ENCODE measurements at regions not wholly inside any gene's neighbourhood (a gene's known extent, or its start where the extent isn't known, plus 50 kb on each side); places are given as distances from the start of the nearest gene placed in this dataset.

DNA sequence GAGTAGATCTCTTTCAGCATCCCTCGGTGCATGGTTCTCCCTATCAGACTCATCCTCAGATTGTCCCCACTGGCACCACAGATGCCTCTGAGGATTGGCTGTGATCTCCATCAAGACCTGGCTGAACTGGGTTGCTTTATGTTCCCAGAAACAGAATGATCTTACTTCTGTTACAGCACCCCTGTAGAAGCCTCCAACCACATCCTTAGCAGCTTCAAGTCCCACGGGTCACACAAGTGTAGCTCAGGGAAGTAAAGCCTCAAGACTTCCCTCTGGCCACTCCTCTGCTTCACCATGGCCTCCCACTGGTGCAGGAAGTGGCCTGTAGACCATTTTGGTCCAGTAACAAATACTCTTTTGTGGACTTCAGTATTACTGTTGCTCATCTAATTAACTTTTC is 566.4 kb upstream of the SUCLG2 start:
- no peak for DNase-seq
- H3K4me1 ChIP-seq (ENCODE audit: insufficient read depth, low read length) = no peaks in the 10 kb centered on the region
- H3K9ac ChIP-seq (ENCODE audit: low read depth, low read length) = no peak overlapping the region
- H3K36me3 ChIP-seq (ENCODE audit: insufficient read depth, low read length) = no peaks in the 10 kb centered on the region
- H3K27me3 ChIP-seq (ENCODE audit: insufficient read depth, low read length, poor library complexity) = no peaks in the 10 kb centered on the region
- no peak overlapping the region for H3K4me3 ChIP-seq (ENCODE audit: low read depth in 1 of 2, low read length in 2 of 2)
- no peaks in the 10 kb centered on the region for H4K20me1 ChIP-seq (ENCODE audit: insufficient read depth, low read length)
- ATAC-seq (ENCODE audit: insufficient read depth, low read depth) = no peak
- H3K4me2 ChIP-seq (ENCODE audit: insufficient read depth, low read length) = no peak overlapping the region
- no peaks in the 10 kb centered on the region for H3K79me2 ChIP-seq (ENCODE audit: insufficient read depth, low read length)
- H3K9me3 ChIP-seq (ENCODE audit: insufficient read depth, low read length, severe bottlenecking) = no peaks in the 10 kb centered on the region
- H2AFZ ChIP-seq (ENCODE audit: low read depth, low read length) = no peak overlapping the region
- no peak for TF ChIP-seq EZH2 (IDR thresholded peaks at IDR 0.05; ENCODE audit: borderline replicate concordance, low read depth, low read length, severe bottlenecking)
- no peak for TF ChIP-seq CTCF (IDR thresholded peaks at IDR 0.05; ENCODE audit: borderline replicate concordance, extremely low read depth, low read length, poor library complexity, severe bottlenecking)
- no peak overlapping the region for H3K27ac ChIP-seq (ENCODE audit: low read length)

GRCh38 chr3:68211637-68212036 is 557.2 kb upstream of the SUCLG2 start:
- Histone ChIP-seq H4K20me1 (ENCODE audit: insufficient read depth, low read length) (no peaks in the 10 kb centered on the region), H3K9ac (ENCODE audit: low read depth, low read length) (no peak overlapping the region), H3K27me3 (ENCODE audit: insufficient read depth, low read length, poor library complexity) (no peaks in the 10 kb centered on the region), H3K4me1 (ENCODE audit: insufficient read depth, low read length) (no peaks in the 10 kb centered on the region), H2AFZ (ENCODE audit: low read depth, low read length) (no peak overlapping the region), H3K4me3 (ENCODE audit: low read depth in 1 of 2, low read length in 2 of 2) (no peak overlapping the region), H3K79me2 (ENCODE audit: insufficient read depth, low read length) (no peaks in the 10 kb centered on the region), H3K9me3 (ENCODE audit: insufficient read depth, low read length, severe bottlenecking) (no peaks in the 10 kb centered on the region), H3K36me3 (ENCODE audit: insufficient read depth, low read length) (no peaks in the 10 kb centered on the region), H3K4me2 (ENCODE audit: insufficient read depth, low read length) (no peak overlapping the region), H3K27ac (ENCODE audit: low read length) (no peak overlapping the region)
- ATAC-seq (ENCODE audit: insufficient read depth, low read depth) (no peak), DNase-seq (no peak)
- TF ChIP-seq EZH2 (IDR thresholded peaks at IDR 0.05; ENCODE audit: borderline replicate concordance, low read depth, low read length, severe bottlenecking) (no peak), CTCF (IDR thresholded peaks at IDR 0.05; ENCODE audit: borderline replicate concordance, extremely low read depth, low read length, poor library complexity, severe bottlenecking) (no peak)

DNA sequence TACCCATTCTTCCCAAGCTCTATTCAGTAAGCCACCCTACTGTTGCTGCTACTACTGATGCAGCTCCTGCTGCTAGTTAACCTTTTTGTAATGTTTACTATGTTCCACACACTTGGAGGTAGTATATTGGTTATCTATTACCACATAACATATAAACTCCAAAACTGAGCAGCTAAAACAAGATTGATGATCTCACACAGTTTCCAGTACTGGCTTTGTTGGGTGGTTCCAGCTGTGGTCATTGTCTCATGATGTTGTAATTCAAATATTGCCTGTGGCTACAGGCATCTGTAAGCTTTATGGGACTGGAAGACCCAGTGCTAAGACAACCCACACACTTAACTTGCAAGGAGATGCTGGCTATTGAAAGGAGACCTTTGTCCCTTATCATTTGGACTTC is 556.2 kb upstream of the SUCLG2 start:
- Histone ChIP-seq H3K9me3 (ENCODE audit: insufficient read depth, low read length, severe bottlenecking) (no peaks in the 10 kb centered on the region), H3K4me1 (ENCODE audit: insufficient read depth, low read length) (no peaks in the 10 kb centered on the region), H3K36me3 (ENCODE audit: insufficient read depth, low read length) (no peaks in the 10 kb centered on the region), H3K79me2 (ENCODE audit: insufficient read depth, low read length) (no peaks in the 10 kb centered on the region), H3K27ac (ENCODE audit: low read length) (no peak overlapping the region), H3K4me3 (ENCODE audit: low read depth in 1 of 2, low read length in 2 of 2) (no peak overlapping the region), H3K9ac (ENCODE audit: low read depth, low read length) (no peak overlapping the region), H3K4me2 (ENCODE audit: insufficient read depth, low read length) (no peak overlapping the region), H4K20me1 (ENCODE audit: insufficient read depth, low read length) (no peaks in the 10 kb centered on the region), H3K27me3 (ENCODE audit: insufficient read depth, low read length, poor library complexity) (no peaks in the 10 kb centered on the region), H2AFZ (ENCODE audit: low read depth, low read length) (no peak overlapping the region)
- TF ChIP-seq CTCF (IDR thresholded peaks at IDR 0.05; ENCODE audit: borderline replicate concordance, extremely low read depth, low read length, poor library complexity, severe bottlenecking) (no peak), EZH2 (IDR thresholded peaks at IDR 0.05; ENCODE audit: borderline replicate concordance, low read depth, low read length, severe bottlenecking) (no peak)
- ATAC-seq (ENCODE audit: insufficient read depth, low read depth) (no peak), DNase-seq (no peak)

DNA sequence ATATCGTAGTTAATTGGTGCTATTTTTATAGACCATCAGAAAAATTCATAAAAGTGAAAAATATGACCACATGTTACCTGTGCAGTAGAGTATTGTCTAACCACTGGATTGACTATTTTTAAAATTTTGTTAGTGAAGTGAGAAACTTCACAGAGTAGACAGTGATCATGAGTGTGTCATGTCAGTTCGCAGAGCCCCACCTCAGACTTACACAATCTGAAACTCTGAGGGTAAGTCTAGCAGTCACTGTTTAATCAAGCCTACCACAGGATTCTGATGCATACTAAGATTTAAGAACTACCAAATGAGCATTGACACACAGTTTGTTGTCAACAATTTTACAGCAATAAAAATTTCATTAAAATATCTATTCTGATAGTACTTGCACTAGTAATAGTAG is 552.9 kb upstream of the SUCLG2 start:
- Histone ChIP-seq H3K27me3 (ENCODE audit: insufficient read depth, low read length, poor library complexity) (no peaks in the 10 kb centered on the region), H3K4me3 (ENCODE audit: low read depth in 1 of 2, low read length in 2 of 2) (no peak overlapping the region), H3K27ac (ENCODE audit: low read length) (no peak overlapping the region), H3K79me2 (ENCODE audit: insufficient read depth, low read length) (no peaks in the 10 kb centered on the region), H3K4me1 (ENCODE audit: insufficient read depth, low read length) (no peaks in the 10 kb centered on the region), H3K36me3 (ENCODE audit: insufficient read depth, low read length) (no peaks in the 10 kb centered on the region), H3K4me2 (ENCODE audit: insufficient read depth, low read length) (no peak overlapping the region), H3K9ac (ENCODE audit: low read depth, low read length) (no peak overlapping the region), H2AFZ (ENCODE audit: low read depth, low read length) (no peak overlapping the region), H4K20me1 (ENCODE audit: insufficient read depth, low read length) (no peaks in the 10 kb centered on the region), H3K9me3 (ENCODE audit: insufficient read depth, low read length, severe bottlenecking) (no peaks in the 10 kb centered on the region)
- no peak for TF ChIP-seq CTCF (IDR thresholded peaks at IDR 0.05; ENCODE audit: borderline replicate concordance, extremely low read depth, low read length, poor library complexity, severe bottlenecking)
- TF ChIP-seq EZH2 (IDR thresholded peaks at IDR 0.05; ENCODE audit: borderline replicate concordance, low read depth, low read length, severe bottlenecking) = no peak
- no peak for DNase-seq
- ATAC-seq (ENCODE audit: insufficient read depth, low read depth) = no peak

All from DND-41 (cell line).